ENCODE measurements at regions not wholly inside any gene's neighbourhood (a gene's known extent, or its start where the extent isn't known, plus 50 kb on each side); places are given as distances from the start of the nearest gene placed in this dataset.

DNA sequence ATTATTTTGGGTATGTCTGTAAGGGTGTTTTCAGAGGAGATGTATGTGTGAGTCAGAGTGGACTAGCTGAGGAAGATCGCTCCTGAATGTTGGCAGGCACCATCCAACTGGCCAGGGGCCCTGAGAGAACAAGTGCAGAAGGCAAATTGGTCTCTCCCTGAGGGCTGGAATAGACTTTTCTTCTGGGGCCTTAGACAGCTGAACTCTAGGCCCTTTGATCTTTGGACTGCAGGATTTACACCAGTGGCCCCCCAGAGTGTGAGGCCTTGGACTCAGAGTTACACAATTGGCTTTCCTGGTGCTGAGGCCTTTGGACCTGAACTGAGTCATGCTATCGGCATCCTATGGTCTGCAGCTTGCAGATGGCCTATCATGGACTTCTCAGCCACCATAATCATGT is 217.2 kb downstream of the REEP3 start (continued):
- TF ChIP-seq ZNF713 (CRISPR knock-in tag; IDR thresholded peaks at IDR 0.05) (no peak), FOXJ3 (CRISPR knock-in tag; IDR thresholded peaks at IDR 0.05; ENCODE audit: borderline replicate concordance) (peak; percentile 79; the same call in 1 of the 2 replicates), NR2C2 (CRISPR knock-in tag; IDR thresholded peaks at IDR 0.05; ENCODE audit: borderline replicate concordance) (peak; percentile 81), KDM1A (CRISPR knock-in tag; IDR thresholded peaks at IDR 0.05) (peak; percentile 95), BHLHE40 (IDR thresholded peaks at IDR 0.05; ENCODE audit: low read length) (peak; percentile 59)
- TF ChIP-seq, protein P1, sequence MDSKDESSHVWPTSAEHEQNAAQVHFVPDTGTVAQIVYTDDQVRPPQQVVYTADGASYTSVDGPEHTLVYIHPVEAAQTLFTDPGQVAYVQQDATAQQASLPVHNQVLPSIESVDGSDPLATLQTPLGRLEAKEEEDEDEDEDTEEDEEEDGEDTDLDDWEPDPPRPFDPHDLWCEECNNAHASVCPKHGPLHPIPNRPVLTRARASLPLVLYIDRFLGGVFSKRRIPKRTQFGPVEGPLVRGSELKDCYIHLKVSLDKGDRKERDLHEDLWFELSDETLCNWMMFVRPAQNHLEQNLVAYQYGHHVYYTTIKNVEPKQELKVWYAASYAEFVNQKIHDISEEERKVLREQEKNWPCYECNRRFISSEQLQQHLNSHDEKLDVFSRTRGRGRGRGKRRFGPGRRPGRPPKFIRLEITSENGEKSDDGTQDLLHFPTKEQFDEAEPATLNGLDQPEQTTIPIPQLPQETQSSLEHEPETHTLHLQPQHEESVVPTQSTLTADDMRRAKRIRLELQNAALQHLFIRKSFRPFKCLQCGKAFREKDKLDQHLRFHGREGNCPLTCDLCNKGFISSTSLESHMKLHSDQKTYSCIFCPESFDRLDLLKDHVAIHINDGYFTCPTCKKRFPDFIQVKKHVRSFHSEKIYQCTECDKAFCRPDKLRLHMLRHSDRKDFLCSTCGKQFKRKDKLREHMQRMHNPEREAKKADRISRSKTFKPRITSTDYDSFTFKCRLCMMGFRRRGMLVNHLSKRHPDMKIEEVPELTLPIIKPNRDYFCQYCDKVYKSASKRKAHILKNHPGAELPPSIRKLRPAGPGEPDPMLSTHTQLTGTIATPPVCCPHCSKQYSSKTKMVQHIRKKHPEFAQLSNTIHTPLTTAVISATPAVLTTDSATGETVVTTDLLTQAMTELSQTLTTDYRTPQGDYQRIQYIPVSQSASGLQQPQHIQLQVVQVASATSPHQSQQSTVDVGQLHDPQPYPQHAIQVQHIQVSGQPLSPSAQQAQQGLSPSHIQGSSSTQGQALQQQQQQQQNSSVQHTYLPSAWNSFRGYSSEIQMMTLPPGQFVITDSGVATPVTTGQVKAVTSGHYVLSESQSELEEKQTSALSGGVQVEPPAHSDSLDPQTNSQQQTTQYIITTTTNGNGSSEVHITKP (CRISPR knock-in tag; IDR thresholded peaks at IDR 0.05; ENCODE audit: low read depth) = peak; percentile 97
- TF ChIP-seq, protein P2, sequence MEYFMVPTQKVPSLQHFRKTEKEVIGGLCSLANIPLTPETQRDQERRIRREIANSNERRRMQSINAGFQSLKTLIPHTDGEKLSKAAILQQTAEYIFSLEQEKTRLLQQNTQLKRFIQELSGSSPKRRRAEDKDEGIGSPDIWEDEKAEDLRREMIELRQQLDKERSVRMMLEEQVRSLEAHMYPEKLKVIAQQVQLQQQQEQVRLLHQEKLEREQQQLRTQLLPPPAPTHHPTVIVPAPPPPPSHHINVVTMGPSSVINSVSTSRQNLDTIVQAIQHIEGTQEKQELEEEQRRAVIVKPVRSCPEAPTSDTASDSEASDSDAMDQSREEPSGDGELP (IDR thresholded peaks at IDR 0.05; ENCODE audit: borderline replicate concordance, low read depth) = peak; percentile 84
- TF ChIP-seq, protein P3, sequence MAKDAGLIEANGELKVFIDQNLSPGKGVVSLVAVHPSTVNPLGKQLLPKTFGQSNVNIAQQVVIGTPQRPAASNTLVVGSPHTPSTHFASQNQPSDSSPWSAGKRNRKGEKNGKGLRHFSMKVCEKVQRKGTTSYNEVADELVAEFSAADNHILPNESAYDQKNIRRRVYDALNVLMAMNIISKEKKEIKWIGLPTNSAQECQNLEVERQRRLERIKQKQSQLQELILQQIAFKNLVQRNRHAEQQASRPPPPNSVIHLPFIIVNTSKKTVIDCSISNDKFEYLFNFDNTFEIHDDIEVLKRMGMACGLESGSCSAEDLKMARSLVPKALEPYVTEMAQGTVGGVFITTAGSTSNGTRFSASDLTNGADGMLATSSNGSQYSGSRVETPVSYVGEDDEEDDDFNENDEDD (CRISPR knock-in tag; IDR thresholded peaks at IDR 0.05; ENCODE audit: borderline replicate concordance) = no peak
- TF ChIP-seq, protein P4, sequence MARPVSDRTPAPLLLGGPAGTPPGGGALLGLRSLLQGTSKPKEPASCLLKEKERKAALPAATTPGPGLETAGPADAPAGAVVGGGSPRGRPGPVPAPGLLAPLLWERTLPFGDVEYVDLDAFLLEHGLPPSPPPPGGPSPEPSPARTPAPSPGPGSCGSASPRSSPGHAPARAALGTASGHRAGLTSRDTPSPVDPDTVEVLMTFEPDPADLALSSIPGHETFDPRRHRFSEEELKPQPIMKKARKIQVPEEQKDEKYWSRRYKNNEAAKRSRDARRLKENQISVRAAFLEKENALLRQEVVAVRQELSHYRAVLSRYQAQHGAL (CRISPR knock-in tag; IDR thresholded peaks at IDR 0.05; ENCODE audit: not compliant biosample characterization) = no peak
- TF ChIP-seq, protein P5, sequence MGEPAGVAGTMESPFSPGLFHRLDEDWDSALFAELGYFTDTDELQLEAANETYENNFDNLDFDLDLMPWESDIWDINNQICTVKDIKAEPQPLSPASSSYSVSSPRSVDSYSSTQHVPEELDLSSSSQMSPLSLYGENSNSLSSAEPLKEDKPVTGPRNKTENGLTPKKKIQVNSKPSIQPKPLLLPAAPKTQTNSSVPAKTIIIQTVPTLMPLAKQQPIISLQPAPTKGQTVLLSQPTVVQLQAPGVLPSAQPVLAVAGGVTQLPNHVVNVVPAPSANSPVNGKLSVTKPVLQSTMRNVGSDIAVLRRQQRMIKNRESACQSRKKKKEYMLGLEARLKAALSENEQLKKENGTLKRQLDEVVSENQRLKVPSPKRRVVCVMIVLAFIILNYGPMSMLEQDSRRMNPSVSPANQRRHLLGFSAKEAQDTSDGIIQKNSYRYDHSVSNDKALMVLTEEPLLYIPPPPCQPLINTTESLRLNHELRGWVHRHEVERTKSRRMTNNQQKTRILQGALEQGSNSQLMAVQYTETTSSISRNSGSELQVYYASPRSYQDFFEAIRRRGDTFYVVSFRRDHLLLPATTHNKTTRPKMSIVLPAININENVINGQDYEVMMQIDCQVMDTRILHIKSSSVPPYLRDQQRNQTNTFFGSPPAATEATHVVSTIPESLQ (CRISPR knock-in tag; conservative IDR thresholded peaks at IDR 0.05) = no peak
- TF ChIP-seq, protein P6, sequence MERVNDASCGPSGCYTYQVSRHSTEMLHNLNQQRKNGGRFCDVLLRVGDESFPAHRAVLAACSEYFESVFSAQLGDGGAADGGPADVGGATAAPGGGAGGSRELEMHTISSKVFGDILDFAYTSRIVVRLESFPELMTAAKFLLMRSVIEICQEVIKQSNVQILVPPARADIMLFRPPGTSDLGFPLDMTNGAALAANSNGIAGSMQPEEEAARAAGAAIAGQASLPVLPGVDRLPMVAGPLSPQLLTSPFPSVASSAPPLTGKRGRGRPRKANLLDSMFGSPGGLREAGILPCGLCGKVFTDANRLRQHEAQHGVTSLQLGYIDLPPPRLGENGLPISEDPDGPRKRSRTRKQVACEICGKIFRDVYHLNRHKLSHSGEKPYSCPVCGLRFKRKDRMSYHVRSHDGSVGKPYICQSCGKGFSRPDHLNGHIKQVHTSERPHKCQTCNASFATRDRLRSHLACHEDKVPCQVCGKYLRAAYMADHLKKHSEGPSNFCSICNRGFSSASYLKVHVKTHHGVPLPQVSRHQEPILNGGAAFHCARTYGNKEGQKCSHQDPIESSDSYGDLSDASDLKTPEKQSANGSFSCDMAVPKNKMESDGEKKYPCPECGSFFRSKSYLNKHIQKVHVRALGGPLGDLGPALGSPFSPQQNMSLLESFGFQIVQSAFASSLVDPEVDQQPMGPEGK (CRISPR knock-in tag; IDR thresholded peaks at IDR 0.05) = peak; percentile 95
- TF ChIP-seq, protein P7, sequence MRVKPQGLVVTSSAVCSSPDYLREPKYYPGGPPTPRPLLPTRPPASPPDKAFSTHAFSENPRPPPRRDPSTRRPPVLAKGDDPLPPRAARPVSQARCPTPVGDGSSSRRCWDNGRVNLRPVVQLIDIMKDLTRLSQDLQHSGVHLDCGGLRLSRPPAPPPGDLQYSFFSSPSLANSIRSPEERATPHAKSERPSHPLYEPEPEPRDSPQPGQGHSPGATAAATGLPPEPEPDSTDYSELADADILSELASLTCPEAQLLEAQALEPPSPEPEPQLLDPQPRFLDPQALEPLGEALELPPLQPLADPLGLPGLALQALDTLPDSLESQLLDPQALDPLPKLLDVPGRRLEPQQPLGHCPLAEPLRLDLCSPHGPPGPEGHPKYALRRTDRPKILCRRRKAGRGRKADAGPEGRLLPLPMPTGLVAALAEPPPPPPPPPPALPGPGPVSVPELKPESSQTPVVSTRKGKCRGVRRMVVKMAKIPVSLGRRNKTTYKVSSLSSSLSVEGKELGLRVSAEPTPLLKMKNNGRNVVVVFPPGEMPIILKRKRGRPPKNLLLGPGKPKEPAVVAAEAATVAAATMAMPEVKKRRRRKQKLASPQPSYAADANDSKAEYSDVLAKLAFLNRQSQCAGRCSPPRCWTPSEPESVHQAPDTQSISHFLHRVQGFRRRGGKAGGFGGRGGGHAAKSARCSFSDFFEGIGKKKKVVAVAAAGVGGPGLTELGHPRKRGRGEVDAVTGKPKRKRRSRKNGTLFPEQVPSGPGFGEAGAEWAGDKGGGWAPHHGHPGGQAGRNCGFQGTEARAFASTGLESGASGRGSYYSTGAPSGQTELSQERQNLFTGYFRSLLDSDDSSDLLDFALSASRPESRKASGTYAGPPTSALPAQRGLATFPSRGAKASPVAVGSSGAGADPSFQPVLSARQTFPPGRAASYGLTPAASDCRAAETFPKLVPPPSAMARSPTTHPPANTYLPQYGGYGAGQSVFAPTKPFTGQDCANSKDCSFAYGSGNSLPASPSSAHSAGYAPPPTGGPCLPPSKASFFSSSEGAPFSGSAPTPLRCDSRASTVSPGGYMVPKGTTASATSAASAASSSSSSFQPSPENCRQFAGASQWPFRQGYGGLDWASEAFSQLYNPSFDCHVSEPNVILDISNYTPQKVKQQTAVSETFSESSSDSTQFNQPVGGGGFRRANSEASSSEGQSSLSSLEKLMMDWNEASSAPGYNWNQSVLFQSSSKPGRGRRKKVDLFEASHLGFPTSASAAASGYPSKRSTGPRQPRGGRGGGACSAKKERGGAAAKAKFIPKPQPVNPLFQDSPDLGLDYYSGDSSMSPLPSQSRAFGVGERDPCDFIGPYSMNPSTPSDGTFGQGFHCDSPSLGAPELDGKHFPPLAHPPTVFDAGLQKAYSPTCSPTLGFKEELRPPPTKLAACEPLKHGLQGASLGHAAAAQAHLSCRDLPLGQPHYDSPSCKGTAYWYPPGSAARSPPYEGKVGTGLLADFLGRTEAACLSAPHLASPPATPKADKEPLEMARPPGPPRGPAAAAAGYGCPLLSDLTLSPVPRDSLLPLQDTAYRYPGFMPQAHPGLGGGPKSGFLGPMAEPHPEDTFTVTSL (CRISPR knock-in tag; IDR thresholded peaks at IDR 0.05; ENCODE audit: borderline replicate concordance) = peak; percentile 94

All from HepG2 (cell line).